Tibial nerve (tissue), 4 donors: ENCODE measurements at regions not wholly inside any gene's neighbourhood (a gene's known extent, or its start where the extent isn't known, plus 50 kb on each side); places are given as distances from the start of the nearest gene placed in this dataset.

Experiments
- EP300 ChIP-seq, 2 donors: sonication (generic); formaldehyde crosslinking; IDR thresholded peaks; one replicate each; pipeline ENCODE4 v1.6.1; 2017; ENCODE audit warnings: antibody characterized with exemption in 2 of 2, mild to moderate bottlenecking in 1 of 2
- POLR2A ChIP-seq, 2 donors: fragments of 450-650 bp; IDR thresholded peaks; one replicate each; pipeline ENCODE4 v1.6.1; 2017; ENCODE audit warnings: antibody characterized with exemption in 2 of 2, mild to moderate bottlenecking in 2 of 2, moderate library complexity in 2 of 2
- TF ChIP-seq, protein P1 (sequence below), 5 experiments: fragments of 200-600 bp in 3 of 5; fragments of 450-650 bp in 2 of 5; sonication (generic) in 3 of 5; IDR thresholded peaks; one replicate each; pipeline ENCODE4 v1.5.1; 2016 to 2019; ENCODE audit warnings: antibody characterized with exemption in 5 of 5, mild to moderate bottlenecking in 3 of 5, moderate library complexity in 2 of 5

DNA sequence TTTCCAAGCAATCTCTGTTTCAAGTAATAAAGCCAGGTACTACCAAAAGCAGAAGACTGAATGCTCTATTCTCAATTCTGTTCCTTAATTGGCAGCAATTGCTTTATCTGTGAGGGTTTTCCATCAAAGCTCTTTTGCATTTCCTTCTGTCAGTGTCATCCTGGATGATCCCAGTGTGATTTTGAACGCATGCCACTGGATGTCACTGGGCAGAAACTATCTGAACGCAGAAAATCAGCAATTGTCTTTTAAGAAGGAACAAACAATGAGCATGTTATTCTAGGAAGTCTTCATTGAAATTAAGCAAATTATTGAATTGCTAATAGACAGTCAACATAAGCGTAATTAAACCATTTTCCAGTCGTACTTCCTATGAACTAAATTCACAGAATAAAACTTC lies 259.0 kb upstream of the REG3G start:
- TF ChIP-seq, protein P1, sequence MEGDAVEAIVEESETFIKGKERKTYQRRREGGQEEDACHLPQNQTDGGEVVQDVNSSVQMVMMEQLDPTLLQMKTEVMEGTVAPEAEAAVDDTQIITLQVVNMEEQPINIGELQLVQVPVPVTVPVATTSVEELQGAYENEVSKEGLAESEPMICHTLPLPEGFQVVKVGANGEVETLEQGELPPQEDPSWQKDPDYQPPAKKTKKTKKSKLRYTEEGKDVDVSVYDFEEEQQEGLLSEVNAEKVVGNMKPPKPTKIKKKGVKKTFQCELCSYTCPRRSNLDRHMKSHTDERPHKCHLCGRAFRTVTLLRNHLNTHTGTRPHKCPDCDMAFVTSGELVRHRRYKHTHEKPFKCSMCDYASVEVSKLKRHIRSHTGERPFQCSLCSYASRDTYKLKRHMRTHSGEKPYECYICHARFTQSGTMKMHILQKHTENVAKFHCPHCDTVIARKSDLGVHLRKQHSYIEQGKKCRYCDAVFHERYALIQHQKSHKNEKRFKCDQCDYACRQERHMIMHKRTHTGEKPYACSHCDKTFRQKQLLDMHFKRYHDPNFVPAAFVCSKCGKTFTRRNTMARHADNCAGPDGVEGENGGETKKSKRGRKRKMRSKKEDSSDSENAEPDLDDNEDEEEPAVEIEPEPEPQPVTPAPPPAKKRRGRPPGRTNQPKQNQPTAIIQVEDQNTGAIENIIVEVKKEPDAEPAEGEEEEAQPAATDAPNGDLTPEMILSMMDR (IDR thresholded peaks at IDR 0.05) = no peak
- no peak for TF ChIP-seq EP300 (IDR thresholded peaks at IDR 0.05)
- no peak for TF ChIP-seq POLR2A (IDR thresholded peaks at IDR 0.05)
